HCT116 (cell line): ENCODE measurements at regions not wholly inside any gene's neighbourhood (a gene's known extent, or its start where the extent isn't known, plus 50 kb on each side); places are given as distances from the start of the nearest gene placed in this dataset.

Experiments
- ATAC-seq: fragments of 200-7000 bp; cut with Tn5 transposase; 2 replicates; pipeline ENCODE4 v1.9.1; 2020; ENCODE audit warnings: mild to moderate bottlenecking, moderate library complexity
- BruUV-seq: library from RNA; stranded (reverse); fragments of 400-500 nt; replicated peaks from 2 replicates; lab custom pipeline; 2021; lab: Mats Ljungman, UMichigan
- CTCF ChIA-PET: fragments of 300-600 bp; sonication (Branson Sonifier 250); formaldehyde crosslinking; loops from one replicate; lab custom pipeline; 2021; ENCODE audit warnings: antibody characterized with exemption; lab: Charles Lee
- POLR2A ChIA-PET: fragments of 300-600, 350-600 bp; sonication (Branson Sonifier 250); formaldehyde crosslinking; loops from one replicate; lab custom pipeline; 2021; ENCODE audit warnings: antibody characterized with exemption; lab: Charles Lee
- RAD21 ChIA-PET, 2 experiments: fragments of 300-600 bp; sonication (Branson Sonifier 250); formaldehyde crosslinking; loops; one replicate each; lab custom pipeline; 2023; ENCODE audit warnings: low total read pairs in 2 of 2; ENCODE audit not compliant: uncharacterized antibody in 2 of 2, unreplicated experiment in 2 of 2, low non-redundant PET in 1 of 2; lab: Charles Lee
- DNase-seq: peaks from one replicate; pipeline ENCODE4 v3.0.0-alpha.2; 2010; ENCODE audit warnings: low read depth, low spot score
- H2AFZ ChIP-seq: fragments of 200-600 bp; shearing (Covaris generic), sonication (generic); 2 replicates; pipeline ENCODE4 v1.6.1; 2017; ENCODE audit warnings: low read depth, mixed run types, mixed read lengths, antibody characterized with exemption, low read length; ENCODE audit not compliant: poor library complexity, severe bottlenecking
- H3K27ac ChIP-seq: 2 replicates; pipeline ENCODE4 v1.5.1; 2012; ENCODE audit warnings: low read depth, low read length
- H3K27me3 ChIP-seq: fragments of 200-600 bp; sonication (generic); 2 replicates; pipeline ENCODE4 v1.6.1; 2016; ENCODE audit warnings: mixed run types, low read length, mixed read lengths; ENCODE audit not compliant: insufficient read depth
- H3K36me3 ChIP-seq, 2 experiments: fragments of 200-500 bp in 1 of 2; fragments of 200-600 bp in 1 of 2; sonication (Bioruptor generic) in 1 of 2; sonication (generic) in 1 of 2; 2 replicates each; pipeline versions ENCODE4 v1.5.1 to v1.6.1; 2014 to 2016; ENCODE audit warnings: low read length in 2 of 2, inconsistent platforms in 1 of 2, mixed read lengths in 1 of 2, mixed run types in 1 of 2; ENCODE audit not compliant: insufficient read depth in 2 of 2, control insufficient read depth in 1 of 2
- H3K4me1 ChIP-seq, 2 experiments: fragments of 200-600 bp in 1 of 2; sonication (generic) in 1 of 2; 2 replicates each; pipeline versions ENCODE4 v1.5.1 to v1.6.1; 2012 to 2017; ENCODE audit warnings: low read length in 2 of 2, inconsistent platforms in 1 of 2, mild to moderate bottlenecking in 1 of 2, mixed read lengths in 1 of 2, mixed run types in 1 of 2, moderate library complexity in 1 of 2; ENCODE audit not compliant: insufficient read depth in 2 of 2, control insufficient read depth in 1 of 2
- H3K4me2 ChIP-seq: fragments of 200-600 bp; sonication (generic); 2 replicates; pipeline ENCODE4 v1.6.1; 2017; ENCODE audit warnings: mixed run types, low read length, mixed read lengths
- H3K4me3 ChIP-seq, 2 experiments: fragments of 200-600 bp in 1 of 2; sonication (generic) in 1 of 2; replicated peaks in 1 of 2; 2 replicates each; pipeline ENCODE4 v1.5.1; 2011 to 2016; ENCODE audit warnings: low read length in 2 of 2, control low read depth in 1 of 2, low read depth in 1 of 2, mild to moderate bottlenecking in 1 of 2, mixed read lengths in 1 of 2, mixed run types in 1 of 2
- H3K79me2 ChIP-seq: fragments of 200-600 bp; sonication (generic); 2 replicates; pipeline ENCODE4 v1.6.1; 2017; ENCODE audit warnings: mild to moderate bottlenecking, mixed run types, low read length, moderate library complexity, mixed read lengths; ENCODE audit not compliant: insufficient read depth
- H3K9ac ChIP-seq: fragments of 200-600 bp; sonication (generic); 2 replicates; pipeline ENCODE4 v1.6.1; 2016; ENCODE audit warnings: low read length, mixed read lengths
- H3K9me2 ChIP-seq: fragments of 200-600 bp; sonication (generic), shearing (Covaris generic); 2 replicates; pipeline ENCODE4 v1.6.1; 2017; ENCODE audit warnings: mixed run types, mild to moderate bottlenecking, moderate library complexity; ENCODE audit not compliant: insufficient read depth
- H3K9me3 ChIP-seq, 2 experiments: fragments of 200-500 bp in 1 of 2; fragments of 200-600 bp in 1 of 2; sonication (Bioruptor generic) in 1 of 2; sonication (generic) in 1 of 2; 2 replicates each; pipeline ENCODE4 v1.6.1; 2014 to 2017; ENCODE audit warnings: low read length in 2 of 2, mixed read lengths in 2 of 2, inconsistent platforms in 1 of 2, low read depth in 1 of 2, mild to moderate bottlenecking in 1 of 2, mixed run types in 1 of 2, moderate library complexity in 1 of 2; ENCODE audit not compliant: control insufficient read depth in 1 of 2, insufficient read depth in 1 of 2
- H4K20me1 ChIP-seq: fragments of 200-600 bp; sonication (generic), shearing (Covaris generic); 2 replicates; pipeline ENCODE4 v1.6.1; 2017; ENCODE audit warnings: mixed run types, mild to moderate bottlenecking, moderate library complexity; ENCODE audit not compliant: insufficient read depth
- ATF3 ChIP-seq: IDR thresholded peaks from 2 replicates; pipeline ENCODE4 v1.6.1; 2012
- EZH2 ChIP-seq: fragments of 200-600 bp; sonication (generic); IDR thresholded peaks from 2 replicates; pipeline ENCODE4 v1.6.1; 2017; ENCODE audit warnings: antibody characterized with exemption, mixed run types
- JUND ChIP-seq: IDR thresholded peaks from 2 replicates; pipeline ENCODE4 v1.6.1; 2012
- POLR2A ChIP-seq: IDR thresholded peaks from 2 replicates; pipeline ENCODE4 v1.7.0; 2011; ENCODE audit warnings: borderline replicate concordance; ENCODE audit not compliant: insufficient read depth, insufficient read length; ENCODE audit errors: extremely low read depth
- POLR2AphosphoS5 ChIP-seq: IDR thresholded peaks from 2 replicates; pipeline ENCODE4 v1.6.1; 2011; ENCODE audit warnings: mild to moderate bottlenecking, low read depth, low read length, moderate library complexity
- REST ChIP-seq: IDR thresholded peaks from 2 replicates; pipeline ENCODE4 v1.6.1; 2012; ENCODE audit warnings: low read depth
- SIN3A ChIP-seq: IDR thresholded peaks from 2 replicates; pipeline ENCODE4 v1.6.1; 2012; ENCODE audit warnings: low read depth
- SP1 ChIP-seq: IDR thresholded peaks from 2 replicates; pipeline ENCODE4 v1.6.1; 2012; ENCODE audit warnings: low read depth
- SRF ChIP-seq: IDR thresholded peaks from 2 replicates; pipeline ENCODE4 v1.6.1; 2012; ENCODE audit warnings: low read depth
- TCF7L2 ChIP-seq: IDR thresholded peaks from 2 replicates; pipeline ENCODE4 v1.7.0; 2011; ENCODE audit warnings: borderline replicate concordance, inconsistent platforms; ENCODE audit not compliant: insufficient read depth, insufficient read length; ENCODE audit errors: extremely low read depth
- YY1 ChIP-seq: IDR thresholded peaks from 2 replicates; pipeline ENCODE4 v1.6.1; 2011; ENCODE audit warnings: low read length, low read depth, moderate library complexity, mild to moderate bottlenecking; ENCODE audit not compliant: insufficient replicate concordance; ENCODE audit errors: extremely low read depth
- ZFX ChIP-seq: fragments of 450-650 bp; IDR thresholded peaks from 2 replicates; pipeline ENCODE4 v1.6.1; 2017
- intact Hi-C: fragments of 100-400 bp; cut with micrococcal nuclease; formaldehyde crosslinking; loops from 2 replicates; pipeline ENCODE4 v1.10.0; 2022

- no peak for TF ChIP-seq ATF3
- no peak for TF ChIP-seq SRF
- no peak for TF ChIP-seq JUND
- no peak for TF ChIP-seq TCF7L2
- TF ChIP-seq ZFX = no peak
- no peak for TF ChIP-seq REST
- TF ChIP-seq POLR2A = no peak
- no peak for TF ChIP-seq POLR2AphosphoS5
Measured at GRCh38 chr1:239287296-239287695, 99.1 kb upstream of the CHRM3 start (continued).

GRCh38 chr1:239283216-239283615, 103.2 kb upstream of the CHRM3 start:
- CTCF ChIA-PET = no interaction called here

More at GRCh38 chr1:239283216-239283615, 103.2 kb upstream of the CHRM3 start:
- H4K20me1 ChIP-seq = no peaks in the 10 kb centered on the region
- H3K9ac ChIP-seq = no peak overlapping the region
- H3K4me2 ChIP-seq = no peak overlapping the region
- DNase-seq (no peak), ATAC-seq (no peak)
- H3K79me2 ChIP-seq = no peaks in the 10 kb centered on the region
- ChIA-PET POLR2A (no interaction called here), RAD21 (no interaction called here)
- no peaks in the 10 kb centered on the region for H3K27me3 ChIP-seq
- H2AFZ ChIP-seq = no peak overlapping the region
- intact Hi-C loops = no loop called here
- H3K27ac ChIP-seq = no peak overlapping the region
- H3K36me3 ChIP-seq = no peaks in the 10 kb centered on the region
- no peaks in the 10 kb centered on the region for H3K4me1 ChIP-seq
- no TSS peak for BruUV-seq
- no peaks in the 10 kb centered on the region for H3K9me2 ChIP-seq
- H3K9me3 ChIP-seq = peaks cover under 1 to 14% of the 10 kb centered on the region in 2 experiments; a peak in 2 of 4 replicates
- no peak overlapping the region for H3K4me3 ChIP-seq
- TF ChIP-seq SIN3A (no peak), REST (no peak), SP1 (no peak), YY1 (no peak), POLR2A (no peak), EZH2 (no peak)
